ENCODE measurements at regions not wholly inside any gene's neighbourhood (a gene's known extent, or its start where the extent isn't known, plus 50 kb on each side); places are given as distances from the start of the nearest gene placed in this dataset.
"Not testable (repeated sequence)": the region's sequence is repeated elsewhere in the genome, so short reads cannot be mapped to it uniquely, and the experiment has no call there.

- Histone ChIP-seq H3K9me3 (ENCODE audit: control insufficient read depth, low read length) (no peaks in the 10 kb centered on the region), H3K27me3 (replicated peaks; ENCODE audit: control insufficient read depth, insufficient read depth, low read length) (no peaks in the 10 kb centered on the region), H3K4me3 (ENCODE audit: low read length) (no peak overlapping the region), H3K9ac (ENCODE audit: low read length) (no peak overlapping the region), H3K36me3 (ENCODE audit: control insufficient read depth, insufficient read depth, low read length, severe bottlenecking) (no peaks in the 10 kb centered on the region), H3K4me1 (ENCODE audit: control insufficient read depth, insufficient read depth, low read length) (no peaks in the 10 kb centered on the region)
- no peak for DNase-seq (ENCODE audit: low read depth)
These were observed 731.7 kb upstream of the ZNF804A start for GRCh38 chr2:183866666-183867065.

- H3K9ac ChIP-seq (ENCODE audit: low read length): no peak overlapping the region
- no peak for DNase-seq (ENCODE audit: low read depth)
- no peaks in the 10 kb centered on the region for H3K36me3 ChIP-seq (ENCODE audit: control insufficient read depth, insufficient read depth, low read length, severe bottlenecking)
- no peak overlapping the region for H3K4me3 ChIP-seq (ENCODE audit: low read length)
- H3K27me3 ChIP-seq (replicated peaks; ENCODE audit: control insufficient read depth, insufficient read depth, low read length): no peaks in the 10 kb centered on the region
- H3K4me1 ChIP-seq (ENCODE audit: control insufficient read depth, insufficient read depth, low read length): no peaks in the 10 kb centered on the region
- no peaks in the 10 kb centered on the region for H3K9me3 ChIP-seq (ENCODE audit: control insufficient read depth, low read length)
These were observed 731.1 kb upstream of the ZNF804A start for GRCh38 chr2:183867206-183867605.

DNA sequence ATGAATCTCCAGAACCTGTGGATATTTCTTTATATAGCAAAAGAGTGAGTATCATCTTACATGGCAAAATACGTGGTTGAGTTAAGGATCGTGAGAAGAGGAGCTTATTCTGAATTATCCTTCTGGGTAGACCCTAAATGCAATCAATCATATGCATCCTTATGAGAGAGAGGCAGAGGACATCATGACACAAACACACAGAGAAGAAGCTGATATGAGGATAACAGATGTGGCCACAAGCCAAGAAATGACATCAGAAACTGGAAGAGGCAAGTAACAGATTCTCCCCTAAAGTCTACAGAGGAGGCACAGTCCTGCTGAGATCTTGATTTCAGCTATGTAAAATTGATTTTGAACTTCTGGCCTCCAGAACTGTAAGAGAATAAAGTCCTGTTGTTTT lies 730.2 kb upstream of the ZNF804A start:
- DNase-seq (ENCODE audit: low read depth): no peak
- H3K9me3 ChIP-seq (ENCODE audit: control insufficient read depth, low read length): no peaks in the 10 kb centered on the region
- H3K4me1 ChIP-seq (ENCODE audit: control insufficient read depth, insufficient read depth, low read length): no peaks in the 10 kb centered on the region
- no peaks in the 10 kb centered on the region for H3K27me3 ChIP-seq (replicated peaks; ENCODE audit: control insufficient read depth, insufficient read depth, low read length)
- H3K4me3 ChIP-seq (ENCODE audit: low read length): no peak overlapping the region
- H3K9ac ChIP-seq (ENCODE audit: low read length): no peak overlapping the region
- H3K36me3 ChIP-seq (ENCODE audit: control insufficient read depth, insufficient read depth, low read length, severe bottlenecking): no peaks in the 10 kb centered on the region

- Histone ChIP-seq H3K9me3 (ENCODE audit: control insufficient read depth, low read length) (no peaks in the 10 kb centered on the region), H3K9ac (ENCODE audit: low read length) (no peak overlapping the region), H3K27me3 (replicated peaks; ENCODE audit: control insufficient read depth, insufficient read depth, low read length) (no peaks in the 10 kb centered on the region), H3K36me3 (ENCODE audit: control insufficient read depth, insufficient read depth, low read length, severe bottlenecking) (no peaks in the 10 kb centered on the region), H3K4me1 (ENCODE audit: control insufficient read depth, insufficient read depth, low read length) (no peaks in the 10 kb centered on the region), H3K4me3 (ENCODE audit: low read length) (no peak overlapping the region)
- no peak for DNase-seq (ENCODE audit: low read depth)
These were observed 729.6 kb upstream of the ZNF804A start for GRCh38 chr2:183868707-183869106.

- Histone ChIP-seq H3K9ac (ENCODE audit: low read length) (no peak overlapping the region), H3K4me1 (ENCODE audit: control insufficient read depth, insufficient read depth, low read length) (no peaks in the 10 kb centered on the region), H3K9me3 (ENCODE audit: control insufficient read depth, low read length) (no peaks in the 10 kb centered on the region), H3K36me3 (ENCODE audit: control insufficient read depth, insufficient read depth, low read length, severe bottlenecking) (no peaks in the 10 kb centered on the region), H3K4me3 (ENCODE audit: low read length) (no peak overlapping the region), H3K27me3 (replicated peaks; ENCODE audit: control insufficient read depth, insufficient read depth, low read length) (no peaks in the 10 kb centered on the region)
- no peak for DNase-seq (ENCODE audit: low read depth)
These were observed 726.2 kb upstream of the ZNF804A start for GRCh38 chr2:183872131-183872530.

DNA sequence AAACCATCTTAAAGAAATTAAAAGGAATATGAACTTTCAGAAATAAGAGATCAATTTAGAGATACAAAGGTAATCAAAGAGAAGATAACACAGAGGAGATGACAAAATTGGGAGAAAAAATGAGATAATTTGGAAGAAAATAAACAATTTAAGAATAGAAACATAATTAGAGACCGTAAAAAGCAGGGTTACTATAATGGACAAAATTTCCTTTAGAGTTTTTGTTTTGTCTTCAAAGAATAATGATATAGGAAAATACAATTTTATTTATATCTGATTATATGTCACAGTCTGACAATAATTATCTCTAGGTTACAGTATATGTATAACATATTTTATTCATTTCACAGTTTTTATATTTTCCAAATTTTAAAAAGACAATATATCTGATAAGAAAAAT lies 716.4 kb upstream of the ZNF804A start:
- Histone ChIP-seq H3K36me3 (ENCODE audit: control insufficient read depth, insufficient read depth, low read length, severe bottlenecking) (no peaks in the 10 kb centered on the region), H3K9ac (ENCODE audit: low read length) (no peak overlapping the region), H3K9me3 (ENCODE audit: control insufficient read depth, low read length) (peaks cover 12% of the 10 kb centered on the region), H3K27me3 (replicated peaks; ENCODE audit: control insufficient read depth, insufficient read depth, low read length) (no peaks in the 10 kb centered on the region), H3K4me1 (ENCODE audit: control insufficient read depth, insufficient read depth, low read length) (no peaks in the 10 kb centered on the region), H3K4me3 (ENCODE audit: low read length) (no peak overlapping the region)
- no peak for DNase-seq (ENCODE audit: low read depth)

- Histone ChIP-seq H3K27me3 (replicated peaks; ENCODE audit: control insufficient read depth, insufficient read depth, low read length) (no peaks in the 10 kb centered on the region), H3K4me1 (ENCODE audit: control insufficient read depth, insufficient read depth, low read length) (no peaks in the 10 kb centered on the region), H3K9me3 (ENCODE audit: control insufficient read depth, low read length) (no peaks in the 10 kb centered on the region), H3K4me3 (ENCODE audit: low read length) (no peak overlapping the region), H3K9ac (ENCODE audit: low read length) (no peak overlapping the region), H3K36me3 (ENCODE audit: control insufficient read depth, insufficient read depth, low read length, severe bottlenecking) (no peaks in the 10 kb centered on the region)
- no peak for DNase-seq (ENCODE audit: low read depth)
These were observed 705.9 kb upstream of the ZNF804A start for GRCh38 chr2:183892315-183892941.

GRCh38 chr2:183898641-183899040 lies 699.7 kb upstream of the ZNF804A start:
- Histone ChIP-seq H3K4me1 (ENCODE audit: control insufficient read depth, insufficient read depth, low read length) (no peaks in the 10 kb centered on the region), H3K9me3 (ENCODE audit: control insufficient read depth, low read length) (no peaks in the 10 kb centered on the region), H3K27me3 (replicated peaks; ENCODE audit: control insufficient read depth, insufficient read depth, low read length) (no peaks in the 10 kb centered on the region), H3K9ac (ENCODE audit: low read length) (no peak overlapping the region), H3K36me3 (ENCODE audit: control insufficient read depth, insufficient read depth, low read length, severe bottlenecking) (no peaks in the 10 kb centered on the region), H3K4me3 (ENCODE audit: low read length) (no peak overlapping the region)
- DNase-seq (ENCODE audit: low read depth): no peak

DNA sequence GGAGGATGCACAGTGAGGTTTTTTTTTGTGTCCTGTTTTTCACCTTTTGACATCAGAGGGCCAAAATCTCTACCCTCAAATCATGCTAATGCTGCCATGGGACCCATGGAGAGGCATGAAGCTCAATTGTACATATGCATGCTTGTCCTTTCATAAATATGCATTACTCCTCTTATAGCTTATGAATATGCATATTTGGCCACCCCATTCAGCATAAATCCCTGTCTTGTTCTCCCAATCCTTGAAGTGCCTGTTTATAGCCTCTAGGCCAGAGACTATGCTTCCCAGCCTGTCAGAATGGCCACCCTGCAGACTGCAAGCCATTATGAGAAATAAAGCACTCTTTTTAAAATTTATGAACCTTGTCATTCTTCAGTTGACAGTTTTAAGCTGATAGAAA lies 696.4 kb upstream of the ZNF804A start:
- Histone ChIP-seq H3K36me3 (ENCODE audit: control insufficient read depth, insufficient read depth, low read length, severe bottlenecking) (no peaks in the 10 kb centered on the region), H3K4me1 (ENCODE audit: control insufficient read depth, insufficient read depth, low read length) (no peaks in the 10 kb centered on the region), H3K9me3 (ENCODE audit: control insufficient read depth, low read length) (no peaks in the 10 kb centered on the region), H3K9ac (ENCODE audit: low read length) (no peak overlapping the region), H3K4me3 (ENCODE audit: low read length) (no peak overlapping the region), H3K27me3 (replicated peaks; ENCODE audit: control insufficient read depth, insufficient read depth, low read length) (no peaks in the 10 kb centered on the region)
- no peak for DNase-seq (ENCODE audit: low read depth)

GRCh38 chr2:183903026-183903425 lies 695.3 kb upstream of the ZNF804A start:
- Histone ChIP-seq H3K4me1 (ENCODE audit: control insufficient read depth, insufficient read depth, low read length) (no peaks in the 10 kb centered on the region), H3K9ac (ENCODE audit: low read length) (no peak overlapping the region), H3K9me3 (ENCODE audit: control insufficient read depth, low read length) (no peaks in the 10 kb centered on the region), H3K4me3 (ENCODE audit: low read length) (no peak overlapping the region), H3K36me3 (ENCODE audit: control insufficient read depth, insufficient read depth, low read length, severe bottlenecking) (no peaks in the 10 kb centered on the region), H3K27me3 (replicated peaks; ENCODE audit: control insufficient read depth, insufficient read depth, low read length) (no peaks in the 10 kb centered on the region)
- DNase-seq (ENCODE audit: low read depth): no peak

DNA sequence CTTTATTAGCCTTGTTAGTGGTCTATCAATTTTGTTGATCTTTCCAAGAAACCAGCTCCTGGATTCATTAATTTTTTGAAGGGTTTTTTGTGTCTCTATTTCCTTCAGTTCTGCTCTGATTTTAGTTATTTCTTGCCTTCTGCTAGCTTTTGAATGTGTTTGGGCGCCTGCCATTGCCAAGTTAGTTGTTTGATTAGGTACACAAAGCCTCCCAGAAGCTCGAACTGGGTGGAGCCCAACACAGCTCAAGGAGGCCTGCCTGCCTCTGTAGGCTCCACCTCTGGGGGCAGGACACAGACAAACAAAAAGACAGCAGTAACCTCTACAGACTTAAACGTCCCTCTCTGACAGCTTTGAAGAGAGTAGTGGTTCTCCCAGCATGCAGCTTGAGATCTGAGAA lies 682.3 kb upstream of the ZNF804A start:
- not testable (repeated sequence) for H3K4me3 ChIP-seq (ENCODE audit: low read length); H3K9ac ChIP-seq (ENCODE audit: low read length); H3K9me3 ChIP-seq (ENCODE audit: control insufficient read depth, low read length); H3K36me3 ChIP-seq (ENCODE audit: control insufficient read depth, insufficient read depth, low read length, severe bottlenecking); H3K27me3 ChIP-seq (replicated peaks; ENCODE audit: control insufficient read depth, insufficient read depth, low read length); DNase-seq (ENCODE audit: low read depth); H3K4me1 ChIP-seq (ENCODE audit: control insufficient read depth, insufficient read depth, low read length)

DNA sequence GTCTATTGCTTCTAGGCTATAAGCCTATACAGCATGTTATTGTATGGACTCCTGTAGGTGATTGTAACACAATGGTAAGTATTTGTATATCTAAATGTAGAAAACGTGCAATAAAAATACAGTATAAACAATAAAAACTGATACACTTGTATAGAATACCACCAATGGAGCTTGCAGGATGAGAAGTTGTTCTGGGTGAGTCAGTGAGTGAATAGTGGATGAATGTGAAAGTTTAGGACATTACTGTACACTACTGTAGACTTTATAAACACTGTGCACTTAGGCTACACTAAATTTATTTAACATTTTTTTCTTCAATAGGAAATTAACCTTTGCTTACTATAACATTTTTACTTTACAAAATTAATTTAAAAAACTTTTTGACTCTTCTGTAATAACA lies 679.2 kb upstream of the ZNF804A start:
- H3K9me3 ChIP-seq (ENCODE audit: control insufficient read depth, low read length): no peaks in the 10 kb centered on the region
- no peak for DNase-seq (ENCODE audit: low read depth)
- H3K36me3 ChIP-seq (ENCODE audit: control insufficient read depth, insufficient read depth, low read length, severe bottlenecking): no peaks in the 10 kb centered on the region
- no peaks in the 10 kb centered on the region for H3K4me1 ChIP-seq (ENCODE audit: control insufficient read depth, insufficient read depth, low read length)
- H3K27me3 ChIP-seq (replicated peaks; ENCODE audit: control insufficient read depth, insufficient read depth, low read length): no peaks in the 10 kb centered on the region
- H3K9ac ChIP-seq (ENCODE audit: low read length): no peak overlapping the region
- no peak overlapping the region for H3K4me3 ChIP-seq (ENCODE audit: low read length)

All from adipocyte (in vitro differentiated cells).